ENCODE measurements at regions not wholly inside any gene's neighbourhood (a gene's known extent, or its start where the extent isn't known, plus 50 kb on each side); places are given as distances from the start of the nearest gene placed in this dataset.

- no peak for TF ChIP-seq CTCF (IDR thresholded peaks at IDR 0.05)
- Mint-ChIP-seq H3K4me3 (ENCODE audit: unreplicated experiment) (no peak overlapping the region), H3K27ac (ENCODE audit: unreplicated experiment) (no peak overlapping the region), H3K27me3 (ENCODE audit: low read depth) (peaks cover 2% of the 10 kb centered on the region), H3K36me3 (ENCODE audit: low read depth) (no peaks in the 10 kb centered on the region), H3K4me1 (ENCODE audit: low read depth) (no peaks in the 10 kb centered on the region), H3K9me3 (ENCODE audit: low read depth) (peaks cover 2% of the 10 kb centered on the region)
- no peak for DNase-seq (ENCODE audit: low spot score)
Measured at GRCh38 chr1:208714323-208714722, 470.1 kb upstream of the PLXNA2 start.

GRCh38 chr1:208717525-208717924 is 473.3 kb upstream of the PLXNA2 start:
- H3K36me3 Mint-ChIP-seq (ENCODE audit: low read depth) = no peaks in the 10 kb centered on the region

GRCh38 chr1:208722592-208722991 is 478.4 kb upstream of the PLXNA2 start:
- no peaks in the 10 kb centered on the region for H3K36me3 Mint-ChIP-seq (ENCODE audit: low read depth)
- TF ChIP-seq CTCF (IDR thresholded peaks at IDR 0.05) = no peak
- no peak overlapping the region for H3K4me3 Mint-ChIP-seq (ENCODE audit: unreplicated experiment)
- no peak for DNase-seq (ENCODE audit: low spot score)
- H3K4me1 Mint-ChIP-seq (ENCODE audit: low read depth) = no peaks in the 10 kb centered on the region
- no peak overlapping the region for H3K27ac Mint-ChIP-seq (ENCODE audit: unreplicated experiment)
- no peaks in the 10 kb centered on the region for H3K27me3 Mint-ChIP-seq (ENCODE audit: low read depth)
- H3K9me3 Mint-ChIP-seq (ENCODE audit: low read depth) = peaks cover 30% of the 10 kb centered on the region

More at GRCh38 chr1:208717525-208717924, 473.3 kb upstream of the PLXNA2 start:
- Mint-ChIP-seq H3K27me3 (ENCODE audit: low read depth) (peaks cover 2% of the 10 kb centered on the region), H3K4me3 (ENCODE audit: unreplicated experiment) (no peak overlapping the region), H3K9me3 (ENCODE audit: low read depth) (peaks cover 18% of the 10 kb centered on the region), H3K27ac (ENCODE audit: unreplicated experiment) (no peak overlapping the region), H3K4me1 (ENCODE audit: low read depth) (no peaks in the 10 kb centered on the region)
- no peak for DNase-seq (ENCODE audit: low spot score)
- TF ChIP-seq CTCF (IDR thresholded peaks at IDR 0.05) = no peak

DNA sequence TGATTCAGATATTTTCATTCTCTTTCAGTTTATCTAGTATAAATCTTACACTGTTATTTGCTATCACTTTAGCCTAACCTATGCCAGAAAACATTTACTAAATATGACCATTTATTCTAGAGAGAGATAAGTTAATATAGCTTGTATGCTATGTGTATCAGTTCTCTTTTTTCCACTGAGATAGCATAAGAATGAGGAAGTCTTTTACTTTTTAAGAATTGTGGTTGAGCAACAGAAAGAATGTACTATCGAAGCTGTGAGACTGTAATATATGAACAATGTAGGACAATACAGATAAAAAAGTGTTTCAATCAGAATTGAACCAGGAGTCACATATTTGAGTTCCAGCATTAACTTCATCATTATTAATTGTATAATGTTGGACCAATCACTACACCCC is 479.9 kb upstream of the PLXNA2 start:
- Mint-ChIP-seq H3K27ac (ENCODE audit: unreplicated experiment) (no peak overlapping the region), H3K9me3 (ENCODE audit: low read depth) (peaks cover 28% of the 10 kb centered on the region), H3K4me1 (ENCODE audit: low read depth) (no peaks in the 10 kb centered on the region), H3K27me3 (ENCODE audit: low read depth) (no peaks in the 10 kb centered on the region), H3K4me3 (ENCODE audit: unreplicated experiment) (no peak overlapping the region), H3K36me3 (ENCODE audit: low read depth) (no peaks in the 10 kb centered on the region)
- TF ChIP-seq CTCF (IDR thresholded peaks at IDR 0.05) = no peak
- DNase-seq (ENCODE audit: low spot score) = no peak

DNA sequence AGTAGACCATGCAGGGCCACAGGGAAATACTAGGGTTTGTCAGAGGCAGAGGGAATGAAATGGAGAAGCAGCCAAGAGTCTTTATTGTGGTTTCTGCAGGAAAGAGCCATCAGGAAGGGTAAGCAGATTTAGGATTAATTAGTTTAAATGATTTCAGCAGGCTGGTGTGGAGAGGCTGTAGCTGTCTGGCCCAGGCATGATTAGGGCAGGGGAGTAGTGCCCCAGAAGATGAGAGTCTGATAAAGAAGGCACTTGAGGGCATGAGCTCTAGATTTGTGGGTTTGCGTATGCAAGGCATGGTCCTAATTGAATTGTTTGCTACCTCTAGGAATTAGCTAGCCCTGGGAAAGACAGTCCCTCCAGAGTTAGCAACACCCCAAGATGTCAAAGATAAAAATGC is 484.6 kb upstream of the PLXNA2 start:
- Mint-ChIP-seq H3K36me3 (ENCODE audit: low read depth) (no peaks in the 10 kb centered on the region), H3K27ac (ENCODE audit: unreplicated experiment) (no peak overlapping the region), H3K4me1 (ENCODE audit: low read depth) (no peaks in the 10 kb centered on the region), H3K4me3 (ENCODE audit: unreplicated experiment) (no peak overlapping the region), H3K27me3 (ENCODE audit: low read depth) (peaks cover 16% of the 10 kb centered on the region), H3K9me3 (ENCODE audit: low read depth) (peaks cover 4% of the 10 kb centered on the region)
- TF ChIP-seq CTCF (IDR thresholded peaks at IDR 0.05) = no peak
- DNase-seq (ENCODE audit: low spot score) = no peak
